ENCODE measurements at regions not wholly inside any gene's neighbourhood (a gene's known extent, or its start where the extent isn't known, plus 50 kb on each side); places are given as distances from the start of the nearest gene placed in this dataset.

DNA sequence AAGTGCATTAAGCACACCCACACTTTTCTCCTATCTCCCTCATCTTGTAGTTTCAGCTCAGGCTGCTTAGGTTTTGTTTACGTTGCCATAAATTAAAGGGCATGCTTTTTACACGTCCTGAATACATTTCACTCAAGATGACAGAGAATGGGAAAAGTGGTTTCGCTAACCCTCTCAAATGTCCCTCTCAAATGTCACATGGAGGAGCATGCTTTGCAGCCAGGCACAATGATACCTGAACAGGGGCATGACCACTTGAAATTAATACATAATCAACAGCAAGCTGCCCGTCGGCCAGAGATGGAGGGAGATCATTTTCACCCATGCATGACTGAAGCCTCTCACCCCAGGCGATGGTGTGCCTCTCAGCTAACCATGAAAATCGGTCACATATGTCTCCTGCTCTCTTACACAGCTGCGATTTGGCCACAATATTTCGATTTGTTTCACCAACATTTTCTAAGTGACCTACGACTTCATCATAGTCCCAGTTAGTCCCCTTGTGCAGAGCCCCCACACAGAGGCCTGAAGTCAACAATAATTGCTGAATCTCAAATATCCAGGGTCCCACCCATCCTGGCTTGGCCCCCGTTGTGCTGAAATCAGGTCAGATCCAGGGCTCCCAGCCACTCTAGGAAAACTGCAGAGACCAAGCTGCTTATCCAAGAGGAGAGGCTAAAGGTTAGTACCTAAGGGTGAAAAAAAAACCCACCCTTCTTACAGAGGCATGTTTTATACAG lies 373.9 kb upstream of the NFE2L3 start:
- TF ChIP-seq CTCF (conservative IDR thresholded peaks at IDR 0.05; ENCODE audit: low read depth, low read length) = no peak
- TF ChIP-seq EZH2phosphoT487 (IDR thresholded peaks at IDR 0.05; ENCODE audit: borderline replicate concordance, low read length) = no peak
- TF ChIP-seq EZH2 (IDR thresholded peaks at IDR 0.05; ENCODE audit: low read length, unreplicated experiment) = no peak

Data from PC-3 (cell line).